Stimulated activated memory B cell treated with anti-CD40 and anti-IgM and Interleukin-4, amounts not matched to agents 10 μg/mL and 1 μg/mL and 100 μg/mL, for 72 hours (primary cell): ENCODE measurements at regions not wholly inside any gene's neighbourhood (a gene's known extent, or its start where the extent isn't known, plus 50 kb on each side); places are given as distances from the start of the nearest gene placed in this dataset.
"Not testable (repeated sequence)": the region's sequence is repeated elsewhere in the genome, so short reads cannot be mapped to it uniquely, and the experiment has no call there.

Source experiments
- ATAC-seq: fragments of 150-1000 bp; cut with Tn5 transposase; 2 replicates; pipeline ENCODE4 v1.10.0; 2021
- H3K27ac Mint-ChIP-seq: one replicate; pipeline ENCODE4 v1.8.0; 2022; ENCODE audit warnings: mild to moderate bottlenecking, mixed read lengths
- H3K27me3 Mint-ChIP-seq: one replicate; pipeline ENCODE4 v1.8.0; 2022; ENCODE audit warnings: mixed read lengths
- H3K36me3 Mint-ChIP-seq: one replicate; pipeline ENCODE4 v1.8.0; 2022; ENCODE audit warnings: mixed read lengths
- H3K4me1 Mint-ChIP-seq: one replicate; pipeline ENCODE4 v1.8.0; 2022; ENCODE audit warnings: mixed read lengths
- H3K4me3 Mint-ChIP-seq: one replicate; pipeline ENCODE4 v1.8.0; 2022; ENCODE audit warnings: mild to moderate bottlenecking, moderate library complexity, mixed read lengths
- H3K9me3 Mint-ChIP-seq: one replicate; pipeline ENCODE4 v1.8.0; 2022; ENCODE audit warnings: mixed read lengths

DNA sequence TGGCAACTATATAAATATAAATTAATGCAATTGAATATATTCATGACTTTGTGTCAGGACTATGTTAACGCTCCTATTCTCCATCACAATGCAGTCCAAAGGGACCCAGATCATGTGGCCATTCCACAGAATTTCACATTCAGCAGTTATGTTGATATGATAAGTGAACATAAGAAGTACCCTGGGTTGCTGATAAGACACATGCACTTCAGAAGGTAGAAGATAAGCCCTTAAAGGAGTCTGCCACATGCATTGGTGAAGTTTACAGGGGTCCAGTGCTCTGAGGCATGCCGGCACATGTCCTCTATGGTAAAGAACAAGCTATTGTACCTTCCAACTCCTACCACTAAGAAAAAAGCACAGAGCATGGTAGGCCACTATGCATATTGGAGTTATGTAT lies 76.4 kb downstream of the PHAX start:
- Mint-ChIP-seq H3K27me3 (no peaks in the 10 kb centered on the region), H3K9me3 (no peaks in the 10 kb centered on the region), H3K4me3 (no peak overlapping the region), H3K4me1 (peaks cover 7% of the 10 kb centered on the region), H3K27ac (no peak overlapping the region), H3K36me3 (no peaks in the 10 kb centered on the region)
- no peak for ATAC-seq

- peaks cover 11% of the 10 kb centered on the region for H3K4me1 Mint-ChIP-seq
- H3K4me3 Mint-ChIP-seq, result no peak overlapping the region
- no peaks in the 10 kb centered on the region for H3K9me3 Mint-ChIP-seq
- ATAC-seq, result peak; percentile 58
- no peaks in the 10 kb centered on the region for H3K36me3 Mint-ChIP-seq
- peaks cover 9% of the 10 kb centered on the region for H3K27me3 Mint-ChIP-seq
- H3K27ac Mint-ChIP-seq, result no peak overlapping the region
Measured at GRCh38 chr5:126680191-126680817, 79.6 kb downstream of the PHAX start.

DNA sequence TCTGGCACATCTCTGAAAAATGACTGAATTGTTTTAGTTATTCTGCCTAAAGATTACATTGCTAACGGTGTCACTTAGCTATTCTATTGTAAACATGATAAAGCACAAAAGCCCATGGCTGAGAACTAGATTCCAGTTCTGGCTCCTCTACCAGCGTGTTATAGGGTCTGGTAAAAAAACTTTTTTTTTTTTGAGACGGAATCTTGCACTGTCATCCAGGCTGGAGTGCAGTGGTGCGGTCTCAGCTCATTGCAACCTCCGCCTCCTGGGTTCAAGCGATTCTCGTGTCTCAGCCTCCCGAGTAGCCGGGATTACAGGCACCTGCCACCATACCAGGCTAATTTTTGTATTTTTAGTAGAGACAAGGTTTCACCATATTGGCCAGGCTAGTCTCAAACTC lies 80.6 kb downstream of the PHAX start:
- not testable (repeated sequence) for ATAC-seq, H3K9me3 Mint-ChIP-seq, H3K4me3 Mint-ChIP-seq, H3K27ac Mint-ChIP-seq, H3K27me3 Mint-ChIP-seq, H3K36me3 Mint-ChIP-seq
- H3K4me1 Mint-ChIP-seq, result peaks cover 15% of the 10 kb centered on the region

- Mint-ChIP-seq H3K9me3 (no peaks in the 10 kb centered on the region), H3K27ac (no peak overlapping the region), H3K4me3 (no peak overlapping the region), H3K27me3 (peaks cover 9% of the 10 kb centered on the region), H3K36me3 (no peaks in the 10 kb centered on the region), H3K4me1 (peaks cover 20% of the 10 kb centered on the region)
- ATAC-seq, result no peak
Measured at GRCh38 chr5:126681970-126682369, 81.2 kb downstream of the PHAX start.

GRCh38 chr5:126682856-126683255 lies 82.1 kb downstream of the PHAX start:
- Mint-ChIP-seq H3K36me3 (no peaks in the 10 kb centered on the region), H3K4me1 (peaks cover 22% of the 10 kb centered on the region), H3K9me3 (no peaks in the 10 kb centered on the region), H3K27me3 (peaks cover 9% of the 10 kb centered on the region), H3K27ac (no peak overlapping the region), H3K4me3 (no peak overlapping the region)
- ATAC-seq, result no peak

DNA sequence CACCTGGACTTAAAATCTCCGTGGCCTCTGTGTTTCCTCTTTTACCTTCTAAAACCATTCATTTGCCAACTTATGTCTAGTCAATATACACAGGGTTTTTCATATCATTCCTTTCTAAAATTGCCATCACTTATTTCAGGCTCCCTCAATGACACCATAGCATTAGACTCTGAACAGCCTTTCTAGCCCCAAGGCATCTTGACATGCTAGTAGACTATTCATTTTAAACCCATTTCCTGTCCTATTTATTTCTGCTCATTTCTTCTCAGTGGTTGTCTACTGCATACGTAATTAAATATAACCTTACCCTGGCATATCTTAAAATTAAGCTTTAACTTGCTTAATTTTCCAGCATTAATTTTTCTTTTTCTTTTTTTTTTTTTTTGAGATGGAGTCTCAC lies 83.2 kb downstream of the PHAX start:
- no peak overlapping the region for H3K4me3 Mint-ChIP-seq
- no peak for ATAC-seq
- peaks cover 22% of the 10 kb centered on the region for H3K4me1 Mint-ChIP-seq
- H3K27ac Mint-ChIP-seq, result no peak overlapping the region
- H3K9me3 Mint-ChIP-seq, result no peaks in the 10 kb centered on the region
- H3K36me3 Mint-ChIP-seq, result no peaks in the 10 kb centered on the region
- H3K27me3 Mint-ChIP-seq, result peaks cover 9% of the 10 kb centered on the region

DNA sequence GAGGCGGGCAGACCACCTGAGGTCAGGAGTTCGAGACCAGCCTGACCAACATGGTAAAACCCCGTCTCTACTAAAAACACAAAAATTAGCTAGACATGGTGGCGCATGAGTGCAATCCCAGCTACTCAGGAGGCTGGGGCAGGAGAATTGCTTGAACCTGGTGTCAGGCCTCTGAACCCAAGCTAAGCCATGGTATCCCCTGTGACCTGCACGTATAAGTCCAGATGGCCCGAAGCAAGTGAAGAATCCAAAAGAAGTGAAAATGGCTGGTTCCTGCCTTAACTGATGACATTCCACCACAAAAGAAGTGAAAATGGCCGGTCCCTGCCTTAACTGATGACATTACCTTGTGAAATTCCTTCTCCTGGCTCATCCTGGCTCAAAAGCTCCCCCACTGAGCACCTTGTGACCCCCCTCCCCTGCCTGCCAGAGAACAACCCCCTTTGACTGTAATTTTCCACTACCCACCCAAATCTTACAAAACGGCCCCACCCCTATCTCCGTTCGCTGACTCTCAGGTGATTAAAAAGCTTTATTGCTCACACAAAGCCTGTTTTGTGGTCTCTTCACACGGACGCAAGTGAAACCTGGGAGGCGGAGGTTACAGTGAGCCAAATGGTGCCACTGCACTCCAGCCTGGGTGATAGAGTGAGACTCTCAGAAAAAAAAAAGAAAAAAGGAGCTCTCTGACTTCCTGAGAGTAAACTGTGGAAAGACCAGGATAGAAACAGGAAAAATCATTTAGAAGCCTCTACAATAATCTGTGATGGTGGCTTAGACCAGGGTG lies 84.1 kb downstream of the PHAX start:
- not testable (repeated sequence) for H3K27me3 Mint-ChIP-seq, H3K36me3 Mint-ChIP-seq, ATAC-seq, H3K9me3 Mint-ChIP-seq
- Mint-ChIP-seq H3K27ac (peak overlapping the region; percentile 9), H3K4me3 (peak overlapping the region; percentile 6), H3K4me1 (peaks cover 22% of the 10 kb centered on the region)

DNA sequence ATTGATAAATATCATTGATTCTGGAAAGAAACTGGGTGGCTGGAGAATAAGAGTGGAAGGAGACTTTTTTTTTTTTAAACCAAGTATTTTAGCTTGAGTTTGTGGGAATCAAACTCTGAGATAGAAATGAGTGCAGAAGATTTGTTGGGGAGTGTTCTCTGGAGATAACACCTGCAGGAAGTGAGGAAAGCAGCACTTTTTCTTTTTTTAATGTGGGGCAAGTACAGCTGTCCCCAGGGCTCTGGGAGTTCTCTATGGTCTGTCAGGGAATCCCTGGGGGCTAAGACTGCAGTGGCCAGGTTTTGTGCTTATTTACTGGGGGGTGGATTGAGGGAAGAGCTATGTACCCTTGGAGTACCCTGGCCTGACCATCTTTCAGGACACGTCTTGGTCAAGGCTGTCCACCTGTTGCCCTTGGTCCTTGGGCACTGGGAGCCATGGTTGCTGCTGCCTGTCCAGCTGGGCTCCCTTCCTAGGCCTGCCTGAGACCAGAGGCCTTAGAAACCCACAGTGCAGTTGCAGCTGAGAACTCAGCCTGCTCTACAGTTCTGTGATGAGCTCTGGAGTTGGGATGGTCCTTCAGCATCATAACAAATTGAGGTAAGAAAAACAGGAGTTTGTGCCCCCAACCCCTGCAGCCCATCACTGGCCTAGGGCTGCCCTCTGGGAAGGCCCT lies 85.8 kb downstream of the PHAX start:
- peak; percentile 64 for ATAC-seq

DNA sequence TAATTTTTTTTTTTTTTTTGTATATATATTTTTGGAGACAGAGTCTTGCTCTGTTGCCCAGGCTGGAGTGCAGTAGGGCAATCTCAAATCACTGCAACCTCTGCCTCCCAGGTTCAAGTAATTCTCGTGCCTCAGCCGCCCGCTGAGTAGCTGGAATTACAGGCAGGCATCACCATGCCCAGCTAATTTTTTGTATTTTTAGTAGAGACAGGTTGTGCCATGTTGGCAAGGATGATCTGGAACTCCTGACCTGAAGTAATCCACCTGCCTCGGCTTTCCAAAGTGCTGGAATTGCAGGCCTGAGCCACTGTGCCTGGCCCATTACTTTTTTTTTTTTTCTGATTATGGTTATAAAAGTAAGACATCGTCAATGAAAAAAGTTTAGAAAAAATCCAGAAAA lies 84.0 kb upstream of the LMNB1 start:
- Mint-ChIP-seq H3K27me3 (no peaks in the 10 kb centered on the region), H3K36me3 (no peaks in the 10 kb centered on the region), H3K4me3 (no peak overlapping the region), H3K27ac (no peak overlapping the region), H3K9me3 (no peaks in the 10 kb centered on the region), H3K4me1 (no peaks in the 10 kb centered on the region)
- ATAC-seq, result no peak

More for the DNA sequence above, 85.8 kb downstream of the PHAX start:
- H3K27ac Mint-ChIP-seq, result peak overlapping the region; percentile 45
- H3K36me3 Mint-ChIP-seq, result no peaks in the 10 kb centered on the region
- peaks cover 9% of the 10 kb centered on the region for H3K27me3 Mint-ChIP-seq
- H3K9me3 Mint-ChIP-seq, result no peaks in the 10 kb centered on the region
- H3K4me1 Mint-ChIP-seq, result peaks cover 22% of the 10 kb centered on the region
- peak overlapping the region; percentile 29 for H3K4me3 Mint-ChIP-seq

- Mint-ChIP-seq H3K4me3 (no peak overlapping the region), H3K27me3 (no peaks in the 10 kb centered on the region), H3K27ac (no peak overlapping the region), H3K4me1 (no peaks in the 10 kb centered on the region), H3K9me3 (no peaks in the 10 kb centered on the region), H3K36me3 (no peaks in the 10 kb centered on the region)
- no peak for ATAC-seq
Measured at GRCh38 chr5:126693806-126694205, 83.1 kb upstream of the LMNB1 start.

DNA sequence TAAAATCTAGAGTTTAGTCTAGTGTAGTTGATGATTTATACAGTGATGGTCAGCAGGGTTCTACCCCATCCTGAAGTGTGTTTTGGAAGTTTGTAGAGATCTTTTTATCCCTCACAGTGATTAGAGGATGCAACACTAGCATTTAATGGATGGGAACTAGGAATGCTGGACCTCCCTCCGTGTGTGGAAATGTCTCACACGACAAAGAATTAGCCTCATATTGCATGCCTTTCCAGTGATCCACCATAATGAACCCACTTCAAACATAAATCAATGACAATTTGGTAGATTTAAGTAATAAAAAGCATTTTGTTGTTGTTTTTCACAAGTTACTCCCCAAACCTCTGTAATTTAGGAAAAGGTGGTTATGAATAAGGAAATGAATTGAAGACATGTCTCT lies 82.5 kb upstream of the LMNB1 start:
- Mint-ChIP-seq H3K4me1 (no peaks in the 10 kb centered on the region), H3K4me3 (no peak overlapping the region), H3K36me3 (no peaks in the 10 kb centered on the region), H3K27me3 (no peaks in the 10 kb centered on the region), H3K9me3 (no peaks in the 10 kb centered on the region), H3K27ac (no peak overlapping the region)
- ATAC-seq, result no peak

DNA sequence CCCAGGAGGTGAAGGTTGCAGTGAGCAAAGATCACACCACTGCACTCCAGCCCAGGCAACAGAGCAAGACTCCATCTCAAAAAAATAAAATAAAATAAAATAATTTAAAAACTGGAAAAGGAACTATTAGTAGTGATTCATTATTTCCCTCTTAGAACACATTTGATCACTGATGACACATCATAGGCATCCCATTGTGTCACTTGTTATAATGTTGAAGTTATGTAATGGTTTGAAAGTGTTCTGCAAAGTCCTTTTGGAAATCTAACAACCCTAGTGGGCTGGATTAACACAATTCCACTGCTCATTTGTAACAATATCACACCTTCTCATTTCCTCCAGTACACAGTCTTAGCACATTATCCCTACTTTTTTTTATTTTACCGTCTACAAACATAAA lies 81.8 kb upstream of the LMNB1 start:
- no peak overlapping the region for H3K27ac Mint-ChIP-seq
- no peaks in the 10 kb centered on the region for H3K9me3 Mint-ChIP-seq
- H3K27me3 Mint-ChIP-seq, result no peaks in the 10 kb centered on the region
- H3K4me1 Mint-ChIP-seq, result no peaks in the 10 kb centered on the region
- no peak overlapping the region for H3K4me3 Mint-ChIP-seq
- ATAC-seq, result no peak
- no peaks in the 10 kb centered on the region for H3K36me3 Mint-ChIP-seq

DNA sequence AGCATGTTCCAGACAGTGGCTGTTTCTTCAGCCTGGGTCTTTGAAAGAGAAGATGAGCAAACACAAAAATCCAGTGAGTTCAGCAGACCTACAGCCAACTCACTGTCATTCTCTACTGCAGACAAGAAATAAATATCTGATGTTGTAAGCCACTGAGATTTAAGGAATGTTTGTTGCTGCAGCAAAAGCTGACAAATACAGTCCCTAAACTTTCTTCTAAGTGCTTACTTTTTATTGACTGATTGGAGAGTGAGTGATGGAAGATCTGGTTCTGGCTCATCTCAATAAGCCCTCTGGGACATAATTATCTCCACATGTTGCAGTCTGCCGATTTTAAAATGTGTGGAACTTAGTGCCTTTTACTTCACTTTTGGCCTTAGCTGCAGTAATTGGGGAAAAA lies 69.9 kb upstream of the LMNB1 start:
- Mint-ChIP-seq H3K4me1 (no peaks in the 10 kb centered on the region), H3K9me3 (no peaks in the 10 kb centered on the region), H3K4me3 (no peak overlapping the region), H3K27ac (no peak overlapping the region), H3K36me3 (no peaks in the 10 kb centered on the region), H3K27me3 (no peaks in the 10 kb centered on the region)
- ATAC-seq, result no peak

- H3K4me3 Mint-ChIP-seq, result no peak overlapping the region
- H3K9me3 Mint-ChIP-seq, result peaks cover 4% of the 10 kb centered on the region
- peaks cover 6% of the 10 kb centered on the region for H3K4me1 Mint-ChIP-seq
- H3K36me3 Mint-ChIP-seq, result no peaks in the 10 kb centered on the region
- H3K27me3 Mint-ChIP-seq, result no peaks in the 10 kb centered on the region
- ATAC-seq, result no peak
- H3K27ac Mint-ChIP-seq, result no peak overlapping the region
Measured at GRCh38 chr5:126715765-126716164, 61.2 kb upstream of the LMNB1 start.

- H3K9me3 Mint-ChIP-seq, result peaks cover 4% of the 10 kb centered on the region
- H3K27ac Mint-ChIP-seq, result no peak overlapping the region
- no peaks in the 10 kb centered on the region for H3K36me3 Mint-ChIP-seq
- no peak for ATAC-seq
- no peak overlapping the region for H3K4me3 Mint-ChIP-seq
- H3K4me1 Mint-ChIP-seq, result peaks cover 6% of the 10 kb centered on the region
- no peaks in the 10 kb centered on the region for H3K27me3 Mint-ChIP-seq
Measured at GRCh38 chr5:126716861-126717260, 60.1 kb upstream of the LMNB1 start.
